Esophagus muscularis mucosa (tissue), 2 donors: ENCODE measurements at regions not wholly inside any gene's neighbourhood (a gene's known extent, or its start where the extent isn't known, plus 50 kb on each side); places are given as distances from the start of the nearest gene placed in this dataset.

Experiments used
- EP300 ChIP-seq: sonication (generic); formaldehyde crosslinking; IDR thresholded peaks from one replicate; pipeline ENCODE4 v1.6.1; 2017; ENCODE audit warnings: antibody characterized with exemption
- POLR2A ChIP-seq: fragments of 450-650 bp; IDR thresholded peaks from one replicate; pipeline ENCODE4 v1.6.1; 2017; ENCODE audit warnings: antibody characterized with exemption, moderate library complexity, mild to moderate bottlenecking, low read depth

DNA sequence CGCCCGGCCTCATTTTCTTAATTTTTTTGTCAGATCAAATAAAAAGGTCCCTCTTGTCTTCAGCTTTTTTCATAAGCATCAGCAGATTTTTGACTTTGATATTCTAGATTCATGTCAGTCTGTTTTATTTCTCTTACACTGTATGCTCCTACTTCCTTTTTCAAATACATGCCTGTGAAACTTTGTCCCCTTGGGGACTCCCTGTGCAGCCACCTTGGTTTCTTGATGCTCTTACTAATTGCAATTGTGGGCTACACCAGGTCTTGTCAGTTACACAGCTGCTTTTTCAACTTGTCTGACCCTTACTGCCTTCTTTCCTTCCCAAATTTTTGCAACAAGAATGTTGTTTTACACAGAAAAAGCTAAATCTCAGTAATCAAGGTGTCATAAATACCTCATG lies 238.2 kb upstream of the KCNN2 start:
- TF ChIP-seq EP300 = no peak
- TF ChIP-seq POLR2A = no peak
